Neural crest cell (in vitro differentiated cells): ENCODE measurements at regions not wholly inside any gene's neighbourhood (a gene's known extent, or its start where the extent isn't known, plus 50 kb on each side); places are given as distances from the start of the nearest gene placed in this dataset.

Experiments used
- DNase-seq: peaks from one replicate; pipeline ENCODE4 v3.0.0; 2021; ENCODE audit warnings: low read depth, mixed read lengths, low spot score
- H3K27ac Mint-ChIP-seq: one replicate; pipeline ENCODE4 v1.8.0; 2021; ENCODE audit warnings: mild to moderate bottlenecking, mixed read lengths; ENCODE audit not compliant: unreplicated experiment
- H3K27me3 Mint-ChIP-seq: 2 replicates; pipeline ENCODE4 v1.8.0; 2021; ENCODE audit warnings: low read depth, mild to moderate bottlenecking, mixed read lengths
- H3K36me3 Mint-ChIP-seq: 2 replicates; pipeline ENCODE4 v1.8.0; 2021; ENCODE audit warnings: low read depth, mild to moderate bottlenecking, mixed read lengths
- H3K4me1 Mint-ChIP-seq: 2 replicates; pipeline ENCODE4 v1.8.0; 2021; ENCODE audit warnings: mixed read lengths
- H3K4me3 Mint-ChIP-seq: one replicate; pipeline ENCODE4 v1.8.0; 2021; ENCODE audit warnings: mild to moderate bottlenecking, mixed read lengths
- H3K9me3 Mint-ChIP-seq: 2 replicates; pipeline ENCODE4 v1.8.0; 2021; ENCODE audit warnings: mixed read lengths
- TF ChIP-seq, protein P1 (sequence below): fragments of 200-600 bp; sonication (generic); conservative IDR thresholded peaks from 2 replicates; pipeline ENCODE4 v1.5.0; 2021; ENCODE audit warnings: antibody characterized with exemption, mild to moderate bottlenecking

DNA sequence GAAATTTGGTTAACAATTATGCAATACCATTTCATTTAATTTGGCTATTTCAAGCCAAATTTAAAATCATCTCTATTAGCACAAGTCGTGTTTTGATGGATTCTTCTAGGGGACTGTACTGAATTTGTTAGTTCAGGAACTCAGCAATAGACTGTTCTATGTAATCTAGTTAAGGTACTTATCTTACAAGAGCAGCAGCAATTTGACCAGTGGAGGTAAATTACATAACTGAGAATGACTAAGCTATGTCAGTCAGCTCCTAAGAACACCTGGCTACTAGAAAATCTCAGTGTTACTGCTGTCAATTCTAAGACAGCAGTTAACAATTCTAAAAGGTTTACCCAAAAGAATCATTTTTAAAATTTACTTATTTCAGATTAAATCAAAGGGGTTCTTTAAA, 513.9 kb upstream of the ZWINT start:
- DNase-seq, result no peak
- Mint-ChIP-seq H3K36me3 (no peaks in the 10 kb centered on the region), H3K4me1 (no peaks in the 10 kb centered on the region), H3K4me3 (no peak overlapping the region), H3K9me3 (peaks cover 3% of the 10 kb centered on the region), H3K27ac (no peak overlapping the region), H3K27me3 (no peaks in the 10 kb centered on the region)
- TF ChIP-seq, protein P1, sequence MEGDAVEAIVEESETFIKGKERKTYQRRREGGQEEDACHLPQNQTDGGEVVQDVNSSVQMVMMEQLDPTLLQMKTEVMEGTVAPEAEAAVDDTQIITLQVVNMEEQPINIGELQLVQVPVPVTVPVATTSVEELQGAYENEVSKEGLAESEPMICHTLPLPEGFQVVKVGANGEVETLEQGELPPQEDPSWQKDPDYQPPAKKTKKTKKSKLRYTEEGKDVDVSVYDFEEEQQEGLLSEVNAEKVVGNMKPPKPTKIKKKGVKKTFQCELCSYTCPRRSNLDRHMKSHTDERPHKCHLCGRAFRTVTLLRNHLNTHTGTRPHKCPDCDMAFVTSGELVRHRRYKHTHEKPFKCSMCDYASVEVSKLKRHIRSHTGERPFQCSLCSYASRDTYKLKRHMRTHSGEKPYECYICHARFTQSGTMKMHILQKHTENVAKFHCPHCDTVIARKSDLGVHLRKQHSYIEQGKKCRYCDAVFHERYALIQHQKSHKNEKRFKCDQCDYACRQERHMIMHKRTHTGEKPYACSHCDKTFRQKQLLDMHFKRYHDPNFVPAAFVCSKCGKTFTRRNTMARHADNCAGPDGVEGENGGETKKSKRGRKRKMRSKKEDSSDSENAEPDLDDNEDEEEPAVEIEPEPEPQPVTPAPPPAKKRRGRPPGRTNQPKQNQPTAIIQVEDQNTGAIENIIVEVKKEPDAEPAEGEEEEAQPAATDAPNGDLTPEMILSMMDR, result no peak

DNA sequence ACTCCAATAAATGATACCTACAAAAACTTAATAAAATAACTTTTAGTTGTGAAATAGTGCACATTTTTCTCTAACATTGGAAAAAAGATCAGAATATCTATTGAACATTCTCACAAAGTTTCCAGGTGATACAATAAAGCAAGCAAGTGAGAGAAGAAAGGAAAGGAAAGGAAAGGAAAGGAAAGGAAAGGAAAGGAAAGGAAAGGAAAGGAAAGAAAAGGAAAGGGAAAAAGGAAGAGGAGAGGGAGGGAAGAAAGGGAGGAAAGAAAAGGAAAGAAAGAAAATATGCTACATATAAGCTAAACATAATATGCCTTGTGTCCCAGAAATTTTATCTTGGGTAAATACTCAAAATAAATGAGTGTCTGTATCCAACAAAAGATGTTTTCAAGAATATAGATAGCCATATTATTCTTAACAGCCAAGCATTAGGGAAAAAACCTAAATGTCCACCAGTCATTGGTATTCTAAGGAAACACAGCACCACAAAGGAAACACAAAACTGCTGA, 510.2 kb upstream of the ZWINT start:
- TF ChIP-seq, protein P1, result no peak
- H3K4me3 Mint-ChIP-seq, result no peak overlapping the region
- H3K36me3 Mint-ChIP-seq, result no peaks in the 10 kb centered on the region
- H3K27ac Mint-ChIP-seq, result no peak overlapping the region
- H3K27me3 Mint-ChIP-seq, result no peaks in the 10 kb centered on the region
- no peaks in the 10 kb centered on the region for H3K4me1 Mint-ChIP-seq
- no peaks in the 10 kb centered on the region for H3K9me3 Mint-ChIP-seq
- no peak for DNase-seq

DNA sequence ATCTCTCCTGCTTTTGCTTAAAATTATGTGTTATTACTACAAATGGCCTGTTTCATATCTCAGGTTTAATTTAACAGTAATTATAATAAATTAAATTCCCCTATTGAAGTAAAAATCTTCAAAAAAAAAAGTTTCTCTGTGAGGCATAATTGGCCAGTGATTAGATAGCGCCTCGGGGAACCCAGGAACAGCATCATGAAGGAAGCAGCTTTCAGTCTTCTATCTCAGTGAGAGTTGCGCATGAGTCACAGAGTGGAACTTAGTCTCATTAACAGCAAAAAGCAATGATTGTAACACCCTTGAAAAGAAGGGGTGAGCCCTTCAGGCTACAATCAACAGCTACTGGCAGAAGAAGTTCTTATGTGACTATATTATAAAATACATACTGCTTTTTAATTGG, 506.2 kb upstream of the ZWINT start:
- H3K4me1 Mint-ChIP-seq, result no peaks in the 10 kb centered on the region
- no peaks in the 10 kb centered on the region for H3K36me3 Mint-ChIP-seq
- TF ChIP-seq, protein P1, result no peak
- H3K4me3 Mint-ChIP-seq, result no peak overlapping the region
- no peak for DNase-seq
- H3K27me3 Mint-ChIP-seq, result no peaks in the 10 kb centered on the region
- no peak overlapping the region for H3K27ac Mint-ChIP-seq
- peaks cover under 1% of the 10 kb centered on the region for H3K9me3 Mint-ChIP-seq

DNA sequence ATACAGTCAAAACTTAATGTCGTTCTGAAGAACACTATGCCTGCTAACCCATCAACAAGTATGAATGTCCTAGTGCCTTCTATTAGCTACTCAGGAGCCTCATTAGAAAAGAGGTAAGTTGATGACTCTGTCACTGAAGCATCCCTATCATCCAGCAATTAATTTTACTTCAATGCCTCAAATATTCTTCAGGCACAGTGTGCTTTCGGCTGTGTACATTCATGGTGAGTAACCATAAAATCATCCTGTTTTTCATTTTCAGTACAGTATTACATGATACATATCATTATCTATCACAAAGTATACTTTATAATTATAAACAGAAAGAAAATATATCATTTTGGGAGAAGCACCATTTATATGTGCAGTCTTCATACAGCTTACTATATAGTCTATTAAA, 495.5 kb upstream of the ZWINT start:
- Mint-ChIP-seq H3K27ac (no peak overlapping the region), H3K4me3 (no peak overlapping the region)
- TF ChIP-seq, protein P1, result no peak

DNA sequence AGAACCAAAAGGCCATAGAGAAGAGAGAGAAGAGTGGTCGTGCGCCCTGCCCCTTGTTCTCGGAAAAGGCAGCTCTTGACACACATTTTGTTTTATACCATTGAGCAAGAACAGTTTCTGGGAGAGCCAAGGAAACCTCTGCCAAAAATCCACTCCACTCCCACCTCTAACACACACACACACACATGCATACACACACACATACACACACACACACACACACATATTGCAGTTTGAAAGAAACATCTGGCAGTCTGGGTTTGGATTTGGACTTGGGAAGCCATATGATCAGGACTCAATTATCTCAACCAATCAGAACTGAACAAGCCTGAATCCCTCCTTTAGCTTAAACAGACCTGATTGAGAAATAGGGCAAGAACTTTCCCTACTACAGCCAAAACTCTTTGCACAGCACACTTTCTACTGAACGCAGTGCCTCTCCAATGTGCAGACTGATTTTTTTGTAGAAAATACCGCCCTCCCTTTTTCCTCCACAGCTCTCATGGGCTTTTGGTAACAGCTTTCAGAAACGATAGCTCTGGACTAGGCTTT, 484.0 kb upstream of the ZWINT start:
- H3K27me3 Mint-ChIP-seq, result no peaks in the 10 kb centered on the region
- no peaks in the 10 kb centered on the region for H3K4me1 Mint-ChIP-seq
- no peak overlapping the region for H3K27ac Mint-ChIP-seq

More for the DNA sequence above, 495.5 kb upstream of the ZWINT start:
- Mint-ChIP-seq H3K9me3 (peaks cover 3% of the 10 kb centered on the region), H3K36me3 (no peaks in the 10 kb centered on the region), H3K4me1 (no peaks in the 10 kb centered on the region), H3K27me3 (peaks cover 2% of the 10 kb centered on the region)
- DNase-seq, result no peak

More for the DNA sequence above, 484.0 kb upstream of the ZWINT start:
- Mint-ChIP-seq H3K9me3 (no peaks in the 10 kb centered on the region), H3K4me3 (no peak overlapping the region), H3K36me3 (no peaks in the 10 kb centered on the region)
- TF ChIP-seq, protein P1, result no peak
- DNase-seq, result no peak
